ENCODE measurements at regions not wholly inside any gene's neighbourhood (a gene's known extent, or its start where the extent isn't known, plus 50 kb on each side); places are given as distances from the start of the nearest gene placed in this dataset.

DNA sequence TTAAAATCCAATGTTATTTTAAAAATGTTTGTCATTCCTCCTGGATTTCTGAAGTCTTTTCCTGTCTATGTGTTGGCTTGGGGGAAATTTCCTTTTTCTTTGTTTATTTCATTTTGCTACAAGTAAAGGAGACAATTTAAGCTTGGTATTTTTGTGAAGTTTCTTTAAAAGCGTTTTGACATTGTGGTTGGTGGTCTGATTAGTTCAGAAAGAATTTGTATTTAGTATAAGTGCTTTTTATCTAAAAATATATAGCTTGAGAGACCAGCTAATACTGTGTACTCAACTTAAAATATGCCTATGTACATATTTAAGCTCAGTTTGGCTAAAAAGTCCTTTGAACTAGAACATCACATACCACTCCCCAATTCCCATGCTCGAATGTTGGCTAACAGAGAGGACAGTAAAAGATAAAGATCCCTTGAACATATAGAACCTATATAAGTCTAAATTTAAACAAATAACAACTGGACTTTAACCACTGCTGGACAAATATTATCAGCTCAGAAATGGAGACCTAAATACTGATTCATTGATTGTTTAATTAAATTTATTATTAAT lies 237.6 kb downstream of the TLE4 start:
- BruUV-seq (replicated peaks) = no TSS peak
- Histone ChIP-seq H3K9me3 (replicated peaks; ENCODE audit: control insufficient read depth, insufficient read depth, low read length) (no peaks in the 10 kb centered on the region), H3K4me3 (replicated peaks in 1 of 3; ENCODE audit: insufficient read depth in 1 of 3, low read depth in 1 of 3, low read length in 3 of 3) (no peak overlapping the region), H2AFZ (ENCODE audit: low read depth, low read length) (peak overlapping the region; percentile 66), H3K4me2 (ENCODE audit: insufficient read depth, low read length) (peak overlapping the region; percentile 80), H3K9ac (replicated peaks; ENCODE audit: extremely low read depth, insufficient read depth, low read length) (peak overlapping the region; percentile 21), H3K9me1 (replicated peaks; ENCODE audit: control insufficient read depth, extremely low read depth, insufficient read depth, low read length) (no peaks in the 10 kb centered on the region), H3K4me1 (ENCODE audit: control insufficient read depth, extremely low read depth, insufficient read depth, low read length) (peaks cover 23% of the 10 kb centered on the region), H3K79me2 (ENCODE audit: control insufficient read depth, insufficient read depth, low read length) (no peaks in the 10 kb centered on the region), H3K27ac (ENCODE audit: insufficient read depth, low read depth, low read length) (peak overlapping the region; percentile 31), H3K36me3 (ENCODE audit: control insufficient read depth in 2 of 2, extremely low read depth in 1 of 2, insufficient read depth in 2 of 2, low read length in 2 of 2) (no peaks in the 10 kb centered on the region), H3K27me3 (ENCODE audit: control insufficient read depth in 2 of 2, insufficient read depth in 2 of 2, low read length in 2 of 2) (no peaks in the 10 kb centered on the region), H4K20me1 (replicated peaks; ENCODE audit: control insufficient read depth, extremely low read depth, insufficient read depth, low read length) (no peaks in the 10 kb centered on the region)
- FAIRE-seq (no peak), DNase-seq (ENCODE audit: low read depth, low spot score) (peak; percentile 26)
- ChIA-PET CTCF (interaction anchor here (1.0 kb wide), 3 partner anchors 8 to 51 kb away, joined by 3 to 4 read pairs (median 3); no protein-coding TSS in a partner anchor), POLR2A (no interaction called here)
- dilution Hi-C loops (cut with MboI; ENCODE audit: extremely low pct_ligation_motif_present, low sequenced_read_pairs) = no loop called here
- TF ChIP-seq, protein P1, sequence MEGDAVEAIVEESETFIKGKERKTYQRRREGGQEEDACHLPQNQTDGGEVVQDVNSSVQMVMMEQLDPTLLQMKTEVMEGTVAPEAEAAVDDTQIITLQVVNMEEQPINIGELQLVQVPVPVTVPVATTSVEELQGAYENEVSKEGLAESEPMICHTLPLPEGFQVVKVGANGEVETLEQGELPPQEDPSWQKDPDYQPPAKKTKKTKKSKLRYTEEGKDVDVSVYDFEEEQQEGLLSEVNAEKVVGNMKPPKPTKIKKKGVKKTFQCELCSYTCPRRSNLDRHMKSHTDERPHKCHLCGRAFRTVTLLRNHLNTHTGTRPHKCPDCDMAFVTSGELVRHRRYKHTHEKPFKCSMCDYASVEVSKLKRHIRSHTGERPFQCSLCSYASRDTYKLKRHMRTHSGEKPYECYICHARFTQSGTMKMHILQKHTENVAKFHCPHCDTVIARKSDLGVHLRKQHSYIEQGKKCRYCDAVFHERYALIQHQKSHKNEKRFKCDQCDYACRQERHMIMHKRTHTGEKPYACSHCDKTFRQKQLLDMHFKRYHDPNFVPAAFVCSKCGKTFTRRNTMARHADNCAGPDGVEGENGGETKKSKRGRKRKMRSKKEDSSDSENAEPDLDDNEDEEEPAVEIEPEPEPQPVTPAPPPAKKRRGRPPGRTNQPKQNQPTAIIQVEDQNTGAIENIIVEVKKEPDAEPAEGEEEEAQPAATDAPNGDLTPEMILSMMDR (IDR thresholded peaks at IDR 0.05; ENCODE audit: extremely low read depth in 1 of 2, insufficient read depth in 1 of 2, low read depth in 1 of 2, low read length in 2 of 2) = no peak
- TF ChIP-seq, protein P2, sequence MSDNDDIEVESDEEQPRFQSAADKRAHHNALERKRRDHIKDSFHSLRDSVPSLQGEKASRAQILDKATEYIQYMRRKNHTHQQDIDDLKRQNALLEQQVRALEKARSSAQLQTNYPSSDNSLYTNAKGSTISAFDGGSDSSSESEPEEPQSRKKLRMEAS (IDR thresholded peaks at IDR 0.05; ENCODE audit: insufficient read depth, insufficient read length) = no peak
- TF ChIP-seq MYC (IDR thresholded peaks at IDR 0.05; ENCODE audit: low read depth, low read length) (no peak), POLR2A (IDR thresholded peaks at IDR 0.05; ENCODE audit: low read depth, low read length) (no peak), GATA2 (IDR thresholded peaks at IDR 0.05; ENCODE audit: insufficient read depth, insufficient read length, low read depth, low read length) (no peak), FOS (IDR thresholded peaks at IDR 0.05; ENCODE audit: borderline replicate concordance, insufficient read depth, low read length) (no peak)
- intact Hi-C loops (cut with micrococcal nuclease) = loop anchor here (10.0 kb wide), 1 partner anchor 145 kb away; no protein-coding TSS in a partner anchor
